OCI-LY1 (cell line): ENCODE measurements at regions not wholly inside any gene's neighbourhood (a gene's known extent, or its start where the extent isn't known, plus 50 kb on each side); places are given as distances from the start of the nearest gene placed in this dataset.

Source experiments
- EZH2 ChIP-seq: fragments of 200-600 bp; sonication (generic), shearing (Covaris generic); IDR thresholded peaks from 2 replicates; pipeline ENCODE4 v1.8.0; 2017; ENCODE audit warnings: borderline replicate concordance, mixed run types, mild to moderate bottlenecking, antibody characterized with exemption, low read length, moderate library complexity, mixed read lengths
- TF ChIP-seq, protein P1 (sequence below): fragments of 200-600 bp; sonication (generic), shearing (Covaris generic); IDR thresholded peaks from 2 replicates; pipeline ENCODE4 v1.5.1; 2017; ENCODE audit warnings: mild to moderate bottlenecking, antibody characterized with exemption, low read length, moderate library complexity, mixed read lengths

DNA sequence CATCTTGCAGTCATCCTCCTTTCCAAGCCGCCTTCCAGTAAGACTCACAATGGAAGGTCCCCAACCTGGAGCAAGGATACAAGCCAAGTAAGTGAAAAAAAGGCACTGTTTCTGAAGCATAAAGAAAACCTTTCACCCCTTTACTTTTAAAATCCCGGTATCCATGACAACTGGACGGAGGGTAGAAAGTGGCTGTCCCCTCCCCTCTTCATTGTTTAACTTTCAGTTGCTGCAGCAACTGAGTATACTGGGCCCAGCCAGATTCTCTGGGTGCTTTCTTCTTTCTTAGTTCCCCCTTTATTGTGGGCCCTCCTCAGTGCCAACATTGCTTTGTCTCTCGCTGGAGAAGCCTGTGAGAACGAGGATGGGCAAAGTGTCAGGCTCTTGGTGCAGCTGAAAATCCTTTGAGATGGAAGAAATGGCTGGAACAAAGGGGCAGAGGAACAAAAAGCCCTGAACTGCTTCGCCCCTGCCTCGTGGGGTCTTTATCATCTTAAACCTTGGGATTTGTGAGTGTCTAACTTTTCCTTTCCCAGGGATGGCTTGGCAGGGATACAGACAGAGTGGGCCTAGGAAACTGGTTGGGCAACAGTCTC is 224.0 kb upstream of the RGMA start:
- TF ChIP-seq, protein P1, sequence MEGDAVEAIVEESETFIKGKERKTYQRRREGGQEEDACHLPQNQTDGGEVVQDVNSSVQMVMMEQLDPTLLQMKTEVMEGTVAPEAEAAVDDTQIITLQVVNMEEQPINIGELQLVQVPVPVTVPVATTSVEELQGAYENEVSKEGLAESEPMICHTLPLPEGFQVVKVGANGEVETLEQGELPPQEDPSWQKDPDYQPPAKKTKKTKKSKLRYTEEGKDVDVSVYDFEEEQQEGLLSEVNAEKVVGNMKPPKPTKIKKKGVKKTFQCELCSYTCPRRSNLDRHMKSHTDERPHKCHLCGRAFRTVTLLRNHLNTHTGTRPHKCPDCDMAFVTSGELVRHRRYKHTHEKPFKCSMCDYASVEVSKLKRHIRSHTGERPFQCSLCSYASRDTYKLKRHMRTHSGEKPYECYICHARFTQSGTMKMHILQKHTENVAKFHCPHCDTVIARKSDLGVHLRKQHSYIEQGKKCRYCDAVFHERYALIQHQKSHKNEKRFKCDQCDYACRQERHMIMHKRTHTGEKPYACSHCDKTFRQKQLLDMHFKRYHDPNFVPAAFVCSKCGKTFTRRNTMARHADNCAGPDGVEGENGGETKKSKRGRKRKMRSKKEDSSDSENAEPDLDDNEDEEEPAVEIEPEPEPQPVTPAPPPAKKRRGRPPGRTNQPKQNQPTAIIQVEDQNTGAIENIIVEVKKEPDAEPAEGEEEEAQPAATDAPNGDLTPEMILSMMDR: no peak
- no peak for TF ChIP-seq EZH2
